ENCODE measurements at regions not wholly inside any gene's neighbourhood (a gene's known extent, or its start where the extent isn't known, plus 50 kb on each side); places are given as distances from the start of the nearest gene placed in this dataset.

GRCh38 chr9:708182-708550 lies 133.3 kb upstream of the DMRT1 start:
- no peak for TF ChIP-seq CTCF (IDR thresholded peaks at IDR 0.05; ENCODE audit: low read depth, low read length)
- TF ChIP-seq EZH2phosphoT487 (IDR thresholded peaks at IDR 0.05; ENCODE audit: low read depth) = no peak

Data from OCI-LY3 (cell line).